A673 (cell line): ENCODE measurements at regions not wholly inside any gene's neighbourhood (a gene's known extent, or its start where the extent isn't known, plus 50 kb on each side); places are given as distances from the start of the nearest gene placed in this dataset.

Experiments used
- EZH2 ChIP-seq: fragments of 200-600 bp; sonication (generic); IDR thresholded peaks from 2 replicates; pipeline ENCODE4 v1.6.1; 2017; ENCODE audit warnings: borderline replicate concordance, low read depth, mild to moderate bottlenecking, mixed read lengths, antibody characterized with exemption, low read length; ENCODE audit not compliant: poor library complexity, severe bottlenecking
- TF ChIP-seq, protein P1 (sequence below): fragments of 300-800, 200-600 bp; sonication (generic); conservative IDR thresholded peaks from 2 replicates; pipeline ENCODE4 v1.5.1; 2017; ENCODE audit warnings: low read depth, mild to moderate bottlenecking, antibody characterized with exemption, low read length, moderate library complexity, mixed read lengths

DNA sequence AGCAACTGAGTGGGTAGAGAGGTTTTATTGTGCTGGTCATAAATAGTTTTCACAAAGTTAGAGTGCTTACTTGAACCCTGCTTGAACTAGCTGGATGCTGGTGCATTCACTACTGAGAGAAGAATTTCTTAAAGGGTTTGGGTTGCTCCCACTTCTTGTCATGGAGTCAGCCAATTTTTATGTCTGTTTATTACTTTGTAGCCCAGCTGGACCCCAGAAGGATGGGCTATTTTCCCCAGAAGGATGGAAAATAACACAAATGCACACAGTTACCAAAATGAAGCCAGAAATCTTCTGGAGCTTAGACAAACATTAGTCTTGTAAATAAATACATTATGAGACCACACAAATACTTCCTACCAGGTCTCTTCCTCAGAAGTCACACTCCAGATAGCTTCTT lies 480.8 kb upstream of the TNC start:
- TF ChIP-seq, protein P1, sequence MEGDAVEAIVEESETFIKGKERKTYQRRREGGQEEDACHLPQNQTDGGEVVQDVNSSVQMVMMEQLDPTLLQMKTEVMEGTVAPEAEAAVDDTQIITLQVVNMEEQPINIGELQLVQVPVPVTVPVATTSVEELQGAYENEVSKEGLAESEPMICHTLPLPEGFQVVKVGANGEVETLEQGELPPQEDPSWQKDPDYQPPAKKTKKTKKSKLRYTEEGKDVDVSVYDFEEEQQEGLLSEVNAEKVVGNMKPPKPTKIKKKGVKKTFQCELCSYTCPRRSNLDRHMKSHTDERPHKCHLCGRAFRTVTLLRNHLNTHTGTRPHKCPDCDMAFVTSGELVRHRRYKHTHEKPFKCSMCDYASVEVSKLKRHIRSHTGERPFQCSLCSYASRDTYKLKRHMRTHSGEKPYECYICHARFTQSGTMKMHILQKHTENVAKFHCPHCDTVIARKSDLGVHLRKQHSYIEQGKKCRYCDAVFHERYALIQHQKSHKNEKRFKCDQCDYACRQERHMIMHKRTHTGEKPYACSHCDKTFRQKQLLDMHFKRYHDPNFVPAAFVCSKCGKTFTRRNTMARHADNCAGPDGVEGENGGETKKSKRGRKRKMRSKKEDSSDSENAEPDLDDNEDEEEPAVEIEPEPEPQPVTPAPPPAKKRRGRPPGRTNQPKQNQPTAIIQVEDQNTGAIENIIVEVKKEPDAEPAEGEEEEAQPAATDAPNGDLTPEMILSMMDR = no peak
- TF ChIP-seq EZH2 = no peak
